ENCODE measurements at regions not wholly inside any gene's neighbourhood (a gene's known extent, or its start where the extent isn't known, plus 50 kb on each side); places are given as distances from the start of the nearest gene placed in this dataset.

GRCh38 chr14:54346257-54346656, 50.5 kb upstream of the CDKN3 start:
- TF ChIP-seq, protein P1, sequence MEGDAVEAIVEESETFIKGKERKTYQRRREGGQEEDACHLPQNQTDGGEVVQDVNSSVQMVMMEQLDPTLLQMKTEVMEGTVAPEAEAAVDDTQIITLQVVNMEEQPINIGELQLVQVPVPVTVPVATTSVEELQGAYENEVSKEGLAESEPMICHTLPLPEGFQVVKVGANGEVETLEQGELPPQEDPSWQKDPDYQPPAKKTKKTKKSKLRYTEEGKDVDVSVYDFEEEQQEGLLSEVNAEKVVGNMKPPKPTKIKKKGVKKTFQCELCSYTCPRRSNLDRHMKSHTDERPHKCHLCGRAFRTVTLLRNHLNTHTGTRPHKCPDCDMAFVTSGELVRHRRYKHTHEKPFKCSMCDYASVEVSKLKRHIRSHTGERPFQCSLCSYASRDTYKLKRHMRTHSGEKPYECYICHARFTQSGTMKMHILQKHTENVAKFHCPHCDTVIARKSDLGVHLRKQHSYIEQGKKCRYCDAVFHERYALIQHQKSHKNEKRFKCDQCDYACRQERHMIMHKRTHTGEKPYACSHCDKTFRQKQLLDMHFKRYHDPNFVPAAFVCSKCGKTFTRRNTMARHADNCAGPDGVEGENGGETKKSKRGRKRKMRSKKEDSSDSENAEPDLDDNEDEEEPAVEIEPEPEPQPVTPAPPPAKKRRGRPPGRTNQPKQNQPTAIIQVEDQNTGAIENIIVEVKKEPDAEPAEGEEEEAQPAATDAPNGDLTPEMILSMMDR (conservative IDR thresholded peaks at IDR 0.05), result no peak
- Mint-ChIP-seq H3K27ac (no peak overlapping the region), H3K27me3 (peaks cover 17% of the 10 kb centered on the region), H3K9me3 (no peaks in the 10 kb centered on the region), H3K36me3 (no peaks in the 10 kb centered on the region), H3K4me3 (no peak overlapping the region), H3K4me1 (ENCODE audit: unreplicated experiment) (peaks cover 35% of the 10 kb centered on the region)
- DNase-seq (ENCODE audit: extremely low spot score, unreplicated experiment), result no peak
